HG02981 (cell line): ENCODE measurements at regions not wholly inside any gene's neighbourhood (a gene's known extent, or its start where the extent isn't known, plus 50 kb on each side); places are given as distances from the start of the nearest gene placed in this dataset.

Experiments
- ATAC-seq: cut with Tn5 transposase; IDR thresholded peaks from one replicate; pipeline ENCODE4 v1.9.1; 2021; ENCODE audit warnings: mild to moderate bottlenecking, moderate library complexity; ENCODE audit not compliant: unreplicated experiment

GRCh38 chr3:148331081-148331846 is 366.4 kb upstream of the AGTR1 start:
- ATAC-seq: no peak

GRCh38 chr3:148332509-148332908 is 365.2 kb upstream of the AGTR1 start:
- no peak for ATAC-seq

DNA sequence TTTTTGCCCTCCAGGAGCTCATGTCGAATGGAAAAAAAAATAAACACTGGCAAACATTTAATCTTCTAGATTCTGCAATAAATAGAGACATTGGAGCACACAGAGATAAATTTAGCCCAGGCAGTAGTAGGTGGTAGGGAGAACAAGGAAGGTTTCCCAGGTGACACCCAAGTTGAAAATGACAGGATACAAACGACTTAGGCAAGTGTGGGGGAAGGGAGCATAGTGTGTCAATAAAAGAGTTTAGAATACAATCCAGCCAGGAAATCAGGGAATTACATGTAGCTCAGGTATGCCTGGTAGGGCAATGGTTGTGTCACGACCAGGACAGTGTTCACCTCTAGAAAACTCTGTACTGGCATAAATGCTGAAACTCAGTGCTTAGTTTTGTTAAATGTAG is 364.6 kb upstream of the AGTR1 start:
- no peak for ATAC-seq

- ATAC-seq: no peak
Measured at GRCh38 chr3:148335612-148336011, 362.1 kb upstream of the AGTR1 start.

DNA sequence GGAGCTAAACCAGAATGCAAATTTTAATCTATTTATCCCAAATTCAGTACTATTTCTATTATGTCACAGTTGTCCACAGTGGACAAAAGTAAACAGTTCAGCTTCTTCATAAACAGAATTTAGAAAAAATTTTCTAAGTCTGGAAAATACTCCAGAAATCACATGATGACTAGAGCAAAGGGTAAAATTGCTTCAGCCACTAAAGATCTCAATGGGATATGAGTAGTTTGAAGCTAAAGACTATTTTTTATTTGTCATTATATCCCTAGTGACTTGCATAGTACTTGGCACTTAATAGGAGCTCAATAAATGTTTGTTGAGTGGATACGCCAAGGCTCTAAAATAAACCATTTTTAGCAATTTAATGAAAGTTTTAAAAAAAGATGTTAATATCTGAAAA is 354.3 kb upstream of the AGTR1 start:
- ATAC-seq: no peak

- no peak for ATAC-seq
Measured at GRCh38 chr3:148344521-148344920, 353.2 kb upstream of the AGTR1 start.

- ATAC-seq: no peak
Measured at GRCh38 chr3:148360051-148360450, 337.7 kb upstream of the AGTR1 start.

DNA sequence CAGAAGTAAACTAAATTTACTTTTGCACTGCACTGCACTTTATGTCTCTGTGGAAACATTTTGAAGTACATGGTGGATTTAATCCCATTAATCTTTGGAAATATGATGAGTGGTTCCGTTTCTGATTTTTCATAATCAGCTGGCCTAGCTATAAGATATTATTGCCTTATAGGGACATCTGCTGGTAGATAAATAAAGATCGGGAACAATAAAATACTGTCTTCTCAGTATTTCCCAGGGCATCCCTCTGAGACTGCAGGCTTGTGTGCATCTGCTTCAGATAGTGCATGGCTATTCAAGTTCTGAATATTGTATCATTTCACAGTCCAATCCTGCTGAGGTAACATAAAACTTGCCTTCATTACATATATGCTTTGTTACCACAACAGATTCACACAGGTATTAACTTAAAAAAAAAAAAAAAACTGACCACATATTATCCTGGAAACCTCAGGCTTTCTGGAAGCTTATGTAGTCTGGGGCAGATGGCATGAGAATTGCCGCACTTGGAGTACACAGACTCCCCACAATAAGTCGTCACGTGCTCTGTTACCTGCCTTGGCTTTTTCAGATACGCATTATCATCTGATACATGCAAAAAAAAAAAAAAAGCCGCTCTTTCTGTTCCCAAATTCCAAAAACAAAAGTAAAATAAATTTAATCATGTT is 330.8 kb upstream of the AGTR1 start:
- ATAC-seq: no peak

DNA sequence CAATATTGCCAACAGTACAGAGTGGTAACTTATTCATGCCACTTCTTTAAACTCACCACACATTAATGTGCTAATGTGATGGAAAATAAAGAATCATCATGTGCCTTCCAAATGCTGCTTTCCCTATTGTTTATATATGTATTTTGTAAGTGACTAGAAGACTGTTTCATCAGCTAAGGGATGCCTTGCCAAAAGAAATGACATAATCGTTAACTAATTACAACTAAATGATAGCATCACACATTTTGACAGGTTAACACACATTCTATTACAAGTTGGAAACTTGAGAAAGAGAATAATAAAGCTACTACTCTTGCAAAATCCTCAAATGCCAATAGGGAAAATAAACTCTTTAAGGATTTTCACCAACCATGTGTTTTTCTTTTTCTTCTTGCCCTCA is 329.9 kb upstream of the AGTR1 start:
- ATAC-seq: no peak

GRCh38 chr3:148369381-148369780 is 328.3 kb upstream of the AGTR1 start:
- no peak for ATAC-seq

DNA sequence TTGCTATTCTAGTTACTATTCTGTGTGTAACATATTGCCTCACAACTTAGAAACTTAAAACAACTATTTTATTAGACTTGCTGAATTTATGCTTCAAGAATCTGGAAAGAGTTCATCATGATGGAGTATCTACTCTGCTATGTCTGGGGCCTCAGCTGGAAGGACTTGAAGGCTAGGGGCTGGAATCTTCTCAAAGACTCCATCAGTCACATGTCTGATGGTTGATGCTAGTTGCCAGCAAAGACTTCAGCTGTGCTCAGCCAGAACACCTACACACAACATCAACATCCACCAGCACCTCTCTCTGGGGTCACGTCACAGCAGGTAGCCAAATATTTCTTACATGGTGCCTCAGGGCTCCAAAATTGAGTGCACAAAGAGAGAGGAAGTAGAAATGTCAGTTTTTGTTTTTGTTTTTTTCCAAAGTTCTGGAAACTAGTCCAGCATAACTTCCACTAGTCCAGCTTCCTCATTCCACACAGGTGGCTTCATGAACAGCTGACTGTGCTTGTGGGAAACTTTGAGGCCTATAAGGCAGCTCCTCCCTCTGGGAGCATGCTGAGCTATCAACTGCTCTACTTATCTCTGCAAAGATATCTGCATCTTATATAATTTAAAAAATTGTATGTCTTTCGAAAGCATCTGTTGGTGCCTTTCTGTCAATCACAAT is 325.4 kb upstream of the AGTR1 start:
- no peak for ATAC-seq

DNA sequence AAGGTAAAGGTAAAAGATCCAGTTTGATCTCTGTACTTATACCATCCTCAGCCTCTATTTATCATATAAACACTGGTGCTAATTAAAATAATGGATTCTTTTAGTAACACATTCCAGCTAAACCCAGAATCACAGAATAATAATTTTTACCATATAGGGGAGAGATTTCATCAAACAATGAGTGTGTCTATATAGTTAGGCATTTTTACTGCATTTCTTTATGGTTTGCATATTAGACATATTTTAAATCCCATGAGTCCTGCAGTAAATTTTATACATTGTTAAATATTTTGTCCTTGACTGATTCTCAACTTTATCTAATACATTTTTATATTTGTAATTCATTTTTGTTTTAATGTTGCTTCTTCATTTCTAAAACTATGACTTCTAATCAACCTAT is 323.7 kb upstream of the AGTR1 start:
- ATAC-seq: no peak

GRCh38 chr3:148379763-148380382 is 317.8 kb upstream of the AGTR1 start:
- ATAC-seq: peak; percentile 90

GRCh38 chr3:148381051-148381450 is 316.7 kb upstream of the AGTR1 start:
- ATAC-seq: no peak

GRCh38 chr3:148389916-148390315 is 307.8 kb upstream of the AGTR1 start:
- no peak for ATAC-seq

GRCh38 chr3:148395821-148396220 is 301.9 kb upstream of the AGTR1 start:
- no peak for ATAC-seq

DNA sequence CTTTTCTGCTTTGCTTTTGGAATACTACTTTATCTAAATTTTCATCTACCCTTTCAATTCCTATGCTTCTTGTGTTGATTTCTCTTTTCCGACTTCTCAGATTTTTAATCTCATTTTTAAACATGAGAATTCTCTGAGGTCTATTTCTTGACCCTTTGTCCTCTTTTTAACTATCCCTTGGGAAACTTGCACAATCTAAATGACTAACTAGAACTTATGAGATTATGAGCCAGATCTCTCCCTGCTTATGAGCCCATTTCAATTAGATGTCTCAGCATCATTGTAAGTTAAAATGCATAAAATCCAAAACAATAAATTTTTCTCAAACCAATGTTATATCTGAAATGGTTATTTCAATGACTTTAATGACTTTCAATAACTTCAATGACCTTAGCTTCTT is 296.9 kb upstream of the AGTR1 start:
- no peak for ATAC-seq

DNA sequence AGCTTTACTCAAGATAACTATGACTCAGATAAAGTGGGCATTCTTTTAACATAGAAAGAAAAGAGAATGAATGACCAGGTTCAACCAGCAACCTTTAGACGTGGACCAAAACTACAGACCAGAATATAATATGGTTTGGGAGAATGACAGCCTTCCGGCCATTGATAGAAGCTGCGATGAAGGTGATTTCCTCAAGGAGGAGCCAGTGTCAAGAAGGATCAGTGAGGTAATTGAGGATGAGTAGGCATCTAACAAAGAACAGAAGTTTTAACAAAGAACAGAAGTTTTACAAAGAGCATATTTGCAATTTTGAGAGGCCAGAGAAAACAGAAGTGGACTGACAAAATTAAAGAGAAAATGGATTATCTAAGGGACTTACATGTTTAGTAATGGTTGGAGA is 289.0 kb upstream of the AGTR1 start:
- ATAC-seq: no peak

- ATAC-seq: no peak
Measured at GRCh38 chr3:148420242-148420641, 277.5 kb upstream of the AGTR1 start.

DNA sequence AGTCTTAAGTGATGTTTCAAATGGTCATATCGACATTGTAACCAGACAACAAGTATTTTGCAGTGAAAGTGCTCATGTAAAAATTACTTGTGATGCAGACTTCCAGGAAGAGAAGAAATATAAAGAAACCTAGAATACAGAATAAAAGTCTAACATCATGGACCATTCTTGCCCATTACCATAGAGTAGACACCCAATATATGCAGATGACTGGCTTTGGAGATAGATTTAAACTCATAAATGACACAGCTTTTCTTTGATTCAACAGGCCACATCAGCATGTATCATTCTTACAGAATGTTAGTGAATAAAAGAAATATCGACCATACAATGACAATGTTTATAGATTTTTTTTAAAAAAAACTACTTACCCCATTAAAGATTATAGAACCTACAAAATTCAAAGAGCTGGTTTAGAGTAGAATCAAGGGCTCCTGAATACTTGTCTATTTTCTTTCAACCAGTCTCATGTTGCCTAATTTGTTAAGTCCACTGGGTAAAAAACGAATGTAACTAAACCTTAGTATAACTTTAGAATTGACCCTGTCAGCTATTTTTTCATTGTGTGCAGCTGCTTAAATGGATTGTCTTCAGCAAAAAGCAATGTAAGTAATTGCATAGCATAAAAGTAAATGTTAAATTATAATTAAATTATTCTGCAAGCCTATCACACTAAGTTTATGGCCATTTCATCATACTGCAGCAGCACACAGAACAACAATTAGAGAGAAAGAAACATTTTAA is 268.7 kb upstream of the AGTR1 start:
- no peak for ATAC-seq

DNA sequence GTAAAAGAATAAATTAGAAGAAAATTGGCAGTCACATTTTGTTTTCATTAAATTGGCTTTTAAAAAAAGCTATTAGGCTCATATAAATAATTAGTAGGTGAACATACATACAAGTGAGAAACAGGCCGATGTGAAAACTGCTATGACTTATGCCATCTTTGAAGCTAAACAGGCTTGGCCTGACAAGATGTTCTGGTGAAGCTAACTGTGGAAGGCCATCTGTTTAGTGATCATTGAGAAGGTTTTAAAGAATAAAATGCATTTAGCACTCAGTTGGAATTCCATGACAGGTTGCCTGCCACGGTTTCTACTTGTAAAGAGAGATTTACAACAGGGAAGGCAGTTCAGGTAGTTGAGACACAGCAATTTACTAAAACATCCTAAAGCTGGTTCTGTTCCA is 264.0 kb upstream of the AGTR1 start:
- ATAC-seq: no peak
